NCI-H446 (cell line): ENCODE measurements at regions not wholly inside any gene's neighbourhood (a gene's known extent, or its start where the extent isn't known, plus 50 kb on each side); places are given as distances from the start of the nearest gene placed in this dataset.
A peak's percentile ranks its signal among the peaks of the same experiment; 100 is the strongest.

Experiments used
- DNase-seq, 2 experiments: peaks; one replicate each; lab custom pipeline; 2025; lab: John Stamatoyannopoulos, UW

GRCh38 chr5:10077791-10078545 lies 171.7 kb downstream of the ATPSCKMT start:
- no peak for DNase-seq

DNA sequence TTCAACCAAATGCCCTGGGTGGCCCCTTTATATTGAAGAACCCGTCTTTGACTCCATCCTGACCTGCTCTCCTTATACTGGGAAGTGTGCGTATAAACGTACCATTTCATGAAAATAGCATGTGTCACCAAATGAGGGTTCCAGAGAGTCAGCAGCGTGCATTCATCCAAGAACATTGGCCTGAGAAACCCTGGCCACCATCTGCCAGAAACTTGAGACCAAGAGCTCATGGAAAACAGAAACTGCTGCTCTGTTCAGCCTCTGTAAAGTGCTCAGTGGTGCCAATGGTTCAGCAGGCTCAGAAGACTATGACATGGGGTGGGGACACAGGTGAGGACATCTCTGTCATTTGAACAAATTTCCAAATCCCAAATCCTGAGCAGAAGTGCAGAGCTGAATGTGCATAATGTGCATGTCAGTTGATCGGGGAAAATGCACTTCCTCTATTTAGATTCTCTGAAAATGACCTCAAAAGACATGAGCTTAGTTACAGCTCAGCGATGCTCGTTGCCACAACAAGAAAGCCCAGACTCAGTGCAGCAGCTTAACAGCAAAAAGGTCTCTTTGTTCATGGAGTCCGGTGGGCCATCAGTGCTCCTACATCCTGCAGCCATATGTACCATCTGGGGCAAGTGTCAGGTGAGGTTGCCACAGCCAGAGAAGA lies 176.1 kb downstream of the ATPSCKMT start:
- no peak for DNase-seq

GRCh38 chr5:10069637-10070313 lies 179.9 kb downstream of the ATPSCKMT start:
- no peak for DNase-seq

GRCh38 chr5:10065428-10066000 lies 184.2 kb downstream of the ATPSCKMT start:
- no peak for DNase-seq

- no peak for DNase-seq
Measured at GRCh38 chr5:10064546-10065195, 185.0 kb downstream of the ATPSCKMT start.

DNA sequence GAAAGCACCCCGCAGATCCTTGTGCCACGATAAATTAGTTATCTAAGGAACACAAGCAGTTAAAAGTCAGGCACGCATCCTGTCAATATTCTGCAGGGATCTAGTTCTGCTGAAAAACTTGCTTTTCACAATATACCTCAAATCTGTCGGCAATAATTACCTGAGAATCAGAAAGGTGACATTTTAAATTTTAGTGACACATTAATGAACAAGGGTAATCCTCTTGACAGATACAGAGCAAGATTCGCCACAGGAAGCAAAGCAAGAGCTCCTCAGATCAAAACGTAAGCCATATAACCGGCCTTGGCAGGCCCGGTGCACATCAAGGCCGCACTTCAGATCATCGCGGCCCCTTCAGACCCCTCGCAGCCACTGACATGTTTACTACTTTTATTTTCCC lies 185.7 kb downstream of the ATPSCKMT start:
- DNase-seq = no peak

- DNase-seq = no peak
Measured at GRCh38 chr5:10059980-10060379, 189.7 kb downstream of the ATPSCKMT start.

DNA sequence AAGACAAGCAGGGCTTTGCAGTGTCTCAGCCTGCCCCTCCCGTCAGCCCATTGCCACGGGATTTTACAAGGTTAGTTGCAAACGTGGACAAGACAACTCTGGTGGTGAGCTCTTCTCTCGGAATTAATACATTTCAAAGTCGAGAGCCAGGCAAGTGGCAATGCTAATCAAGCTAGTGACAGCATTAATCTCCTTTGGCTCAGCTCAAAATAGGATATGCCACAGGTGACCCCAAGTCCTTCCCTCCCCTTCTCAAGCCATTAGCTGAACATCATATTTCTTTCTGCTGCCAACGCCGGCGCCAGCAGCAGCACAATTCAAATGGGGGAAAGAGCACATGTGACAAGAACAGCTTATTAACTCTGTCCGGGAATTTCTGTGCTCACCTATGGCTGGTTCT lies 190.1 kb downstream of the ATPSCKMT start:
- no peak for DNase-seq

GRCh38 chr5:10057356-10057755 lies 192.3 kb downstream of the ATPSCKMT start:
- DNase-seq = no peak

- no peak for DNase-seq
Measured at GRCh38 chr5:10056228-10056760, 193.4 kb downstream of the ATPSCKMT start.

GRCh38 chr5:10049858-10050455 lies 199.7 kb downstream of the ATPSCKMT start:
- no peak for DNase-seq

GRCh38 chr5:10046676-10047075 lies 203.0 kb downstream of the ATPSCKMT start:
- no peak for DNase-seq

GRCh38 chr5:10045376-10045775 lies 204.3 kb downstream of the ATPSCKMT start:
- no peak for DNase-seq

DNA sequence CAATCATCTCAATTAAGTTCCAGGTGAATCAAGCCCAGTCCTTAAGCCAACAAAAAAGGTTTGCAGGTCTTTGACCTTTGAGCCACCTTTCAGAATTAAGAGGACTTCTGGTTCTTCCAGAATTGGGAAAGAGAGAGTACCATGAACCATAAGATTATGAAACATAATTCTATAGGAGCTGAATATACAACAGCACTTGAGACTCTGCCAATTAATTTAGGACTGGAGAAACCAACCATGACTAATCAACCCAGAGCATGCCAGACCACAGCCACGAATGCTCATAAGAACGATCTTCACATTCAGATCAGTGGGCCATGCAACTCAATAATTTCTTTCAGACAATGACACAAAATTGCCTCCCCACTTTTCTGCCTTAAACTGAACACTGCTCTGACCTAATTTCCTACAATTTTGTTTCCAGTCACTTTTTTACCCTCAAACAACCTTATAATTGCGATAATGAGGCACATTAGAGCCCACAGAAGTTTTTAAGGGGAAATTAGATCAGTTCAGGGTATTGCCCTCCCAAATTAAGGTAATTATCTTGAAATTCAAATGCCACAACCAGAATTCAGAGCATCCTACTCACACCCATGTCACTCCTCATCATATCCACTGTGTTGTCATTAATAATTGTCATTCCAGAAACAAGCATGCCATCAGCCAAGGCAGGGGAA lies 213.4 kb downstream of the ATPSCKMT start:
- DNase-seq = no peak

DNA sequence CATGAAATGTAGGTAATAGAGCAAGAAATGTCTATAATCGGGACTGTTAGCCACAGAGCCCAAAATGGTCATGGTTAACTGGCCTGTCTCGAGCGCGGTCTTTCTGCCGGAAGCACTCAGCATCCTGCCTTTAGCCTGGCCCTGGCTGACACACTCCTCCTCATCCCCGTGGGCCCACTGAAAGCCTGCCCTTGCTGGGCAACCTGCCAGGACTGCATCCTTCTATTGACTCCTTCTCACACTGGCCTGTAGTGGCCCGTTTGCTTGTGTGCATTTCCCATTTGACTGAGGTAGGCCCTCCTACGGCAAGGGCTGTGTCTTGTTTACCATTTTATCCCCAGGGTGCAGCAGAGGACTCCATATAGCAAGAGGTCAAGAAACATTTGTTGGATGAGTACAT lies 215.7 kb downstream of the ATPSCKMT start:
- DNase-seq = no peak

DNA sequence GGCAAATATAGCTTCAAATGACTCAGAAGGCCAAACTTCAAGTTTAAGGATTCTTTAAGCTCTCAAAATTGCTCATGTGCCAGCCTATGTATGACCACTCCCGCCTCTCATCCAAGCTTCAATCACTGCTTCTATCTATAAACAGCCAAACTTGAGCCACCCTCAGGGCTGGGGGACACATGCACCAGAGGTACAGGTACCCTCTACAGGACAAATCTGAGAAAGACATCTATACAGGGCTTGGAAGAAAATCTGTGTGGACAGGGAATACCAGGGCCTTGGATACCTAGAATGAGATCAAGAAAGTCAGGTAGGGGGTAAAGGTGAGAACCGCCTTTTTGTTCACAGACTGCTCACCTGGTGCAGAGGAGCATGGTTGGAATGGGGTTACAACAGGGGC lies 217.9 kb downstream of the ATPSCKMT start:
- no peak for DNase-seq

DNA sequence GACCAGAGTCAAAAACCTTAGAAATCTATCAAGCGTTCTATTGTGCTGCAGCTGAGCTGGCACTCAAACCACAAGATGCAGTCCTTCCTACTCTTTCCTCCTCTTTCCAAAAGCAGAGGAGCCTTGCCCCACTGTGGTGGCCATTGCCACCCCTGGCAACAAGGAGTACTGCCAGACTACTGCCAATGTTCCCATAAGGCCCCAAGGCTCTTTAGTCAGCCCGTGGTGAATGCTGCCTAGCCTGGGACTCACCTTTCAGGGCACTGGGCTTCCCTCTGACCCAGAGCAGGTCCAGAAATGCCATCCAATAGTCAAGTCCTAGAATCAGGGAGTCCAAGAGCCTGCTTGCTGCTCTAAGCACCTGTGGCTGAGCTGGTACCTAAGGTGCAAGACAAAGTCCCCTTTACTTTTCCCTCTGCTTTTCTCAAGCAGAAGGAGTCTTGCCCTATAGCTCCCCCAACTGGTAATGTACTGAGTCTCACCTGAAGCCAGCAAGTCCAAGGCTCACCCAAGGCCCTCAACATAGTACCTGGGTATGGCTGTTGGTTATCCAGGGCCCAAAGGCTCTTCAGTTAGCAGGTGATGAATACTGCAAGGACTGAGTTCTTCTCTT lies 219.4 kb downstream of the ATPSCKMT start:
- peak in 1 of 2 experiments; percentile 20 for DNase-seq

- no peak for DNase-seq
Measured at GRCh38 chr5:10023494-10023893, 226.2 kb downstream of the ATPSCKMT start.

GRCh38 chr5:10021248-10021647 lies 228.4 kb downstream of the ATPSCKMT start:
- no peak for DNase-seq

- DNase-seq = peak in 1 of 2 experiments; percentile 20
Measured at GRCh38 chr5:10019236-10019635, 230.5 kb downstream of the ATPSCKMT start.
